Body of pancreas (tissue), 4 donors: ENCODE measurements at regions not wholly inside any gene's neighbourhood (a gene's known extent, or its start where the extent isn't known, plus 50 kb on each side); places are given as distances from the start of the nearest gene placed in this dataset.

Experiments
- CTCF ChIP-seq, 7 experiments: fragments of 450-650 bp in 4 of 7; fragments of 200-600 bp in 3 of 7; sonication (generic) in 3 of 7; IDR thresholded peaks; one replicate each; pipeline ENCODE4 v1.5.1; 2016 to 2019; ENCODE audit warnings: antibody characterized with exemption in 7 of 7
- POLR2A ChIP-seq, 3 donors: fragments of 450-650 bp; IDR thresholded peaks; one replicate each; pipeline ENCODE4 v1.6.1; 2016; ENCODE audit warnings: antibody characterized with exemption in 3 of 3, mild to moderate bottlenecking in 2 of 3

GRCh38 chr15:67907184-67907723, 67.4 kb upstream of the RNU6-1 start:
- TF ChIP-seq CTCF (IDR thresholded peaks at IDR 0.05) (no peak), POLR2A (IDR thresholded peaks at IDR 0.05) (no peak)
